Adrenal gland (tissue), 9 donors: ENCODE measurements at regions not wholly inside any gene's neighbourhood (a gene's known extent, or its start where the extent isn't known, plus 50 kb on each side); places are given as distances from the start of the nearest gene placed in this dataset.

Experiments
- DNase-seq, 7 donors: peaks; one replicate each; pipeline ENCODE4 v3.0.0-alpha.2; 2019 to 2020
- H3K27ac ChIP-seq, 5 donors: fragments of 200-600 bp; sonication (generic) in 4 of 5; 1 replicate in 3 of 5; 2 replicates in 2 of 5; pipeline versions ENCODE4 v1.5.1 to v1.8.0; 2016 to 2020; ENCODE audit warnings: mild to moderate bottlenecking in 1 of 5
- H3K27me3 ChIP-seq: fragments of 200-600 bp; 2 replicates; pipeline ENCODE4 v1.8.0; 2021
- H3K36me3 ChIP-seq, 2 donors: fragments of 200-600 bp; replicated peaks in 1 of 2; 1 replicate in 1 of 2; 2 replicates in 1 of 2; pipeline versions ENCODE4 v1.5.1 to v1.8.0; 2018 to 2022
- H3K4me1 ChIP-seq, 2 donors: fragments of 200-600 bp; replicated peaks in 1 of 2; 1 replicate in 1 of 2; 2 replicates in 1 of 2; pipeline versions ENCODE4 v1.5.1 to v1.8.0; 2018 to 2021
- H3K4me3 ChIP-seq, 4 donors: fragments of 200-600 bp; sonication (generic) in 3 of 4; one replicate each; pipeline ENCODE4 v1.5.1; 2016 to 2018
- H3K9me3 ChIP-seq, 3 donors: fragments of 200-600 bp; sonication (generic) in 1 of 3; replicated peaks in 1 of 3; 1 replicate in 2 of 3; 2 replicates in 1 of 3; pipeline versions ENCODE4 v1.5.1 to v1.8.0; 2016 to 2021
- POLR2A ChIP-seq, 2 donors: fragments of 450-650 bp; IDR thresholded peaks; one replicate each; pipeline ENCODE4 v1.6.1; 2017; ENCODE audit warnings: antibody characterized with exemption in 2 of 2, mild to moderate bottlenecking in 2 of 2, moderate library complexity in 1 of 2
- WGBS, 4 donors: extraction: QIAGEN DNeasy Blood & Tissue Kit in 2 of 4; methylation state at CpG; one replicate each; pipeline versions ENCODE4 v1.1.5 to v1.1.7; 2013 to 2017; 5-methylcytosine and 5-hydroxymethylcytosine counted together
- intact Hi-C, 2 donors: fragments of 100-400 bp; cut with DNase I; formaldehyde crosslinking; loops; one replicate each; pipeline versions ENCODE4 v1.14.1 to v1.15.0; 2022 to 2023
- TF ChIP-seq, protein P1 (sequence below), 6 experiments: fragments of 450-650 bp in 4 of 6; fragments of 200-600 bp in 2 of 6; sonication (generic) in 1 of 6; IDR thresholded peaks; 1 replicate in 5 of 6; 2 replicates in 1 of 6; pipeline versions ENCODE4 v1.5.1 to v1.8.0; 2016 to 2021; ENCODE audit warnings: antibody characterized with exemption in 6 of 6, mild to moderate bottlenecking in 2 of 6, moderate library complexity in 1 of 6
- donor health status: healthy with polysubstance abuse.
- donor health status: Bipolar disorder and iron deficiency.
- donor health status: DM: yes; HTN: yes; CAD: no.
- donor health status: DM: no; HTN: no; CAD: no.
- donor health status: DM: no; HTN: no; CAD: no.

DNA sequence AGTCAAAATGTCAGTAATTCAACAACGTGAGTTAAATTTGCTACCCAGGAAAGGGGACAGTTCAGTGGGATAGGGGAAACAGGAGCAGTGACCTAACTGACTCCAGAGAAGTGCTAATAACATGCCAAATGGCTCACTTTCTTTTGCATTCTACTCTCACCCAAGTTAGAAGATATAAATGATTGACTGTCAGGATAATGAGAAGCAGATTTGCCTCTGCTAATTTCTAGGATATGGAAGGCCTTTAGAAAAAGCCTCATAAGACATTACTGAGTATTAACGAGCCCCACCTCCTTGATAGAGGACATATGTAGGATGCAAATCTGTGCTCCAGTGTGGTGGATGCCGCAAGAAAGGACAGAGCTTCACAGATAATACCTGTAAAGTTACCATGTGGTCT lies 318.6 kb upstream of the NT5C1B start:
- DNase-seq = no peak
- TF ChIP-seq POLR2A (IDR thresholded peaks at IDR 0.05) = no peak
- TF ChIP-seq, protein P1, sequence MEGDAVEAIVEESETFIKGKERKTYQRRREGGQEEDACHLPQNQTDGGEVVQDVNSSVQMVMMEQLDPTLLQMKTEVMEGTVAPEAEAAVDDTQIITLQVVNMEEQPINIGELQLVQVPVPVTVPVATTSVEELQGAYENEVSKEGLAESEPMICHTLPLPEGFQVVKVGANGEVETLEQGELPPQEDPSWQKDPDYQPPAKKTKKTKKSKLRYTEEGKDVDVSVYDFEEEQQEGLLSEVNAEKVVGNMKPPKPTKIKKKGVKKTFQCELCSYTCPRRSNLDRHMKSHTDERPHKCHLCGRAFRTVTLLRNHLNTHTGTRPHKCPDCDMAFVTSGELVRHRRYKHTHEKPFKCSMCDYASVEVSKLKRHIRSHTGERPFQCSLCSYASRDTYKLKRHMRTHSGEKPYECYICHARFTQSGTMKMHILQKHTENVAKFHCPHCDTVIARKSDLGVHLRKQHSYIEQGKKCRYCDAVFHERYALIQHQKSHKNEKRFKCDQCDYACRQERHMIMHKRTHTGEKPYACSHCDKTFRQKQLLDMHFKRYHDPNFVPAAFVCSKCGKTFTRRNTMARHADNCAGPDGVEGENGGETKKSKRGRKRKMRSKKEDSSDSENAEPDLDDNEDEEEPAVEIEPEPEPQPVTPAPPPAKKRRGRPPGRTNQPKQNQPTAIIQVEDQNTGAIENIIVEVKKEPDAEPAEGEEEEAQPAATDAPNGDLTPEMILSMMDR (IDR thresholded peaks at IDR 0.05) = no peak
- Histone ChIP-seq H3K4me3 (no peak overlapping the region), H3K9me3 (no peaks in the 10 kb centered on the region), H3K27me3 (no peaks in the 10 kb centered on the region), H3K36me3 (no peaks in the 10 kb centered on the region), H3K4me1 (no peaks in the 10 kb centered on the region), H3K27ac (no peak overlapping the region)
- WGBS, 4 donors = 81 to 86% (median 84%) methylated on average over 3 of the region's 3 CpGs
- intact Hi-C loops = no loop called here

DNA sequence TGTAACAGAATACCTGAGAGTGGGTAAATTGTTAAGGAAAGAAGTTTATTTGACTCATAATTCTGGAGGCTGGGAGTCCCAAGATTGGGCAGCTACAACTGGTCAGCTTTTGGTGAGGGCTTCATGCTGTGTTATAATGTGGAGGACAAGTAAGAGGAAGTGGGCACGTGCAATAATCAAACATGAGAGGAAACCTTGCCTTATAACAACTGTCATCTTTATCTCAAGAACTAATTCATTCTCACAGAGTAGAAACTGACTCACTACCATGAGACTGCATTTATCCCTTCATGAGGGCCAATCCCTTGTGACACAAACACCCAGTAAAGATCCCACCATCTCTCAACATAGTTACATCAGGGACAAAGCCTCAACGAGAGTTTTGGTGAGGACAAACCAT lies 318.1 kb upstream of the NT5C1B start:
- DNase-seq = no peak
- Histone ChIP-seq H3K4me1 (no peaks in the 10 kb centered on the region), H3K36me3 (no peaks in the 10 kb centered on the region), H3K4me3 (no peak overlapping the region), H3K9me3 (no peaks in the 10 kb centered on the region), H3K27me3 (no peaks in the 10 kb centered on the region), H3K27ac (no peak overlapping the region)
- intact Hi-C loops = no loop called here
- TF ChIP-seq, protein P1 (IDR thresholded peaks at IDR 0.05) = no peak
- no peak for TF ChIP-seq POLR2A (IDR thresholded peaks at IDR 0.05)
- WGBS, 4 donors = 55 to 63% (median 57%) methylated on average over 2 of the region's 2 CpGs

DNA sequence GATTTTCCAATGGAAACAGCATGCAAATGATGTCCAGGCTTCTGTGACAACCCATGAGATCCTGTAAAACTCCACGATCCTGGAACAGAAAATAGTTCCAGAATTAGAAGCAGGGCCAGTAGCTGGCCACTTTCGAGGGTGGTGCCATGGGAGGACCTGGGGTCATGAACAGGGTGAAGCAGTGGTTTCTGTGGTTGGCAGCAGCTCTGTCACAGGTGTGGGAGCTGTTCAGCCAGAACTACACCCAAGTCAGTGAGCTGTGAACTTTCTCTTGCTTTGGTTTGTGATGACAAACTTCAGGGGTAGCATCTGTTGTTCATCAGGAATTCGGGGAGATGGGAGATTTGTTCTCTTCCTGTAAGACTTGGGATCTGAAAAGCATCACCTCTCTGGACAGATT lies 314.4 kb upstream of the NT5C1B start:
- intact Hi-C loops = no loop called here

DNA sequence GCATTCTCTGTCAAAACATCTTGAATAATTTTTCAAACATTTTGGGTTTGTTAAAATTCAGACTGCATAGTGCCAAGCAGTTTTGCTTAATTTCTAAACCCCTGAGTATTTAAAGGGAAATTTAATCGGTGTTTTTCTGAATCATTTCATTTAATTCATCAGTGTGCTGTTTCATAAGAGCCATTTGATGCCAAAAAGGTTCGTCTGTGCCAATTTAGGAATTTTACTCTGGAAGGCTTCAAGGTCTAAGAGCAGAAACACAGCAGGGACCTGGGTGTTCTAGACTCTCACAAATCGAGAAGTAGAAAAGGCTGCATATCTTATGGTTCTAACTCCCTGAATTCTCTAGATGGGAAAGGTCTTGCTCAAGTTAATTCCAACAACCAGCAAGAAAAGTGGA lies 311.9 kb upstream of the NT5C1B start:
- WGBS, 4 donors = 23 to 33% (median 31%) methylated on average over 3 of the region's 3 CpGs
- Histone ChIP-seq H3K36me3 (no peaks in the 10 kb centered on the region), H3K9me3 (no peaks in the 10 kb centered on the region), H3K4me1 (peaks cover 21 to 24% of the 10 kb centered on the region in 2 donors), H3K27ac (peak overlapping the region; percentile 32 to 73 (median 57)), H3K4me3 (no peak overlapping the region), H3K27me3 (no peaks in the 10 kb centered on the region)
- TF ChIP-seq, protein P1 (IDR thresholded peaks at IDR 0.05) = no peak
- TF ChIP-seq POLR2A (IDR thresholded peaks at IDR 0.05) = no peak
- intact Hi-C loops = no loop called here
- DNase-seq = peak in 5 of 7 donors; percentile 18 to 33 (median 23)

More for the DNA sequence above, 314.4 kb upstream of the NT5C1B start:
- Histone ChIP-seq H3K4me1 (peaks cover 19 to 21% of the 10 kb centered on the region in 2 donors), H3K36me3 (no peaks in the 10 kb centered on the region), H3K27ac (no peak overlapping the region), H3K4me3 (no peak overlapping the region), H3K27me3 (no peaks in the 10 kb centered on the region), H3K9me3 (no peaks in the 10 kb centered on the region)
- DNase-seq = no peak
- 70 to 81% (median 76%) methylated on average over 3 of the region's 3 CpGs for WGBS, 4 donors
- no peak for TF ChIP-seq POLR2A (IDR thresholded peaks at IDR 0.05)
- TF ChIP-seq, protein P1 (IDR thresholded peaks at IDR 0.05) = no peak
